HG03442 (cell line): ENCODE measurements at regions not wholly inside any gene's neighbourhood (a gene's known extent, or its start where the extent isn't known, plus 50 kb on each side); places are given as distances from the start of the nearest gene placed in this dataset.

Source experiments
- ATAC-seq: cut with Tn5 transposase; IDR thresholded peaks from one replicate; pipeline ENCODE4 v1.9.1; 2021; ENCODE audit warnings: mild to moderate bottlenecking, moderate library complexity; ENCODE audit not compliant: unreplicated experiment

GRCh38 chr10:44769450-44769849 lies 141.7 kb upstream of the TMEM72 start:
- ATAC-seq, result no peak

GRCh38 chr10:44771233-44771995 lies 139.7 kb upstream of the TMEM72 start:
- no peak for ATAC-seq

- no peak for ATAC-seq
Observed at GRCh38 chr10:44773565-44773964, 137.6 kb upstream of the TMEM72 start.

GRCh38 chr10:44774676-44775401 lies 136.3 kb upstream of the TMEM72 start:
- no peak for ATAC-seq

GRCh38 chr10:44775402-44775741 lies 135.8 kb upstream of the TMEM72 start:
- ATAC-seq, result no peak

- no peak for ATAC-seq
Observed at GRCh38 chr10:44776181-44776580, 135.0 kb upstream of the TMEM72 start.

GRCh38 chr10:44779511-44779910 lies 131.6 kb upstream of the TMEM72 start:
- ATAC-seq, result no peak

- ATAC-seq, result no peak
Observed at GRCh38 chr10:44780426-44780825, 130.7 kb upstream of the TMEM72 start.

- ATAC-seq, result no peak
Observed at GRCh38 chr10:44781131-44781530, 130.0 kb upstream of the TMEM72 start.

GRCh38 chr10:44786286-44786850 lies 124.8 kb upstream of the TMEM72 start:
- ATAC-seq, result no peak

GRCh38 chr10:44787480-44788075 lies 123.6 kb upstream of the TMEM72 start:
- ATAC-seq, result no peak

GRCh38 chr10:44788147-44789129 lies 122.7 kb upstream of the TMEM72 start:
- ATAC-seq, result no peak

GRCh38 chr10:44792119-44792775 lies 118.9 kb upstream of the TMEM72 start:
- no peak for ATAC-seq

GRCh38 chr10:44799966-44800365 lies 111.2 kb upstream of the TMEM72 start:
- no peak for ATAC-seq

- no peak for ATAC-seq
Observed at GRCh38 chr10:44801383-44802327, 109.5 kb upstream of the TMEM72 start.

- no peak for ATAC-seq
Observed at GRCh38 chr10:44803862-44804261, 107.3 kb upstream of the TMEM72 start.

GRCh38 chr10:44804661-44805060 lies 106.5 kb upstream of the TMEM72 start:
- ATAC-seq, result no peak

GRCh38 chr10:44805466-44806210 lies 105.5 kb upstream of the TMEM72 start:
- ATAC-seq, result no peak
